ENCODE measurements at regions not wholly inside any gene's neighbourhood (a gene's known extent, or its start where the extent isn't known, plus 50 kb on each side); places are given as distances from the start of the nearest gene placed in this dataset.

- TF ChIP-seq POLR2A (IDR thresholded peaks at IDR 0.05; ENCODE audit: extremely low read depth, insufficient read length) (no peak), CTCF (IDR thresholded peaks at IDR 0.05; ENCODE audit: low read depth, low read length) (no peak), MAX (IDR thresholded peaks at IDR 0.05; ENCODE audit: low read depth, low read length) (no peak)
These were observed 65.7 kb upstream of the NDST3 start for GRCh38 chr4:117968606-117969005.

Measured in NB4 (cell line).